ENCODE measurements at regions not wholly inside any gene's neighbourhood (a gene's known extent, or its start where the extent isn't known, plus 50 kb on each side); places are given as distances from the start of the nearest gene placed in this dataset.

DNA sequence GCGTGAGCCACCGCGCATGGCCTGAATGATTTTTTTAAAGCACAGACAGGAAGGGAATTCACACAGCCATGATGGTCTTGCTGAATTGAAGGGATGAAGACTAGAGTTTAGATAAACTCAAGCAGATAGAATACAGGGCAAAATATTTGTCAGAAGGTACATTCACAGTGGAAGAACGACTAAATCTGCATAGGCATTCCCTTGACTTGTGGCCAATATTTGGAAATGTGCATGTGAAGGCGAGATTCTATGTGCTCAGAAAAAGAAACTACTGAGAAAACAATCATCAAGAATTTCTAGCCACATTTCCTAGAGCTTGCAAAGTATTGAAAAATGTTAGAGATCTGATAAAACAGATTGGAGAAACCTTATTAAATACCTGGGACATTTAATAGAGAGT is 1166.2 kb downstream of the DNAJB9 start:
- DNase-seq, result no peak

DNA sequence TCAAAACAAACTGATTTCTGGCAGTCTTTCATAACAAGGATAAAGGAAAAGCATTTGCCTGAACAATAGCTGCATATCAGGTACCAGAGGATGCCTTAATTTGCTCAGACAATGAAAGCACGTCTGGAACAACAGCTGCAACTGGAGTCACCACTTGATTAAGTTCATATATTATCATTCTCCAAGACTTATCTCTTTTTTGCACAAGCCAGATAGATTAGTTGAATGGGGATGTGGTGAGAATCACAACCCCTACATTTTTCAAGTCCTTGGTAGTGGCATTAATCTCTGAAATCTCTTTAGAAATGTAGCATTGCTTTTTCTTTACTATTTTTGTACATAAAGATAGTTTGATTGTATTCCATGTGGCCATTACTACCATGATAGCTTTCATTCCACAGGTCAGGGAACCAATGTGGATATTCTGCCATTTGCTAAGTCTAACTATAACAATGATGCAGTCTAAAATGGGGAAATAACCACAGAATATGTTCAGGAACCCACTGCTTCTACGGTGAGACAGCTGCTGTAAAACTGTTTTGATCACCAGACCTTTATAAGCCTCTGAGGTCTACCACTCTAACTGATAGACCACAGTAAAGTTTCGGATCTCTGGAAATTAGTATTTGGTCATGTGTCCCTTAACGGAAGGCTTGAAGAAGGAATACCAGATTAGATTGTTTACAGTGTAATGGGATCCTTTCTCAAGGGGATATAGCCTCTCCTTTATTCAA is 1176.2 kb downstream of the DNAJB9 start:
- no peak for DNase-seq

DNA sequence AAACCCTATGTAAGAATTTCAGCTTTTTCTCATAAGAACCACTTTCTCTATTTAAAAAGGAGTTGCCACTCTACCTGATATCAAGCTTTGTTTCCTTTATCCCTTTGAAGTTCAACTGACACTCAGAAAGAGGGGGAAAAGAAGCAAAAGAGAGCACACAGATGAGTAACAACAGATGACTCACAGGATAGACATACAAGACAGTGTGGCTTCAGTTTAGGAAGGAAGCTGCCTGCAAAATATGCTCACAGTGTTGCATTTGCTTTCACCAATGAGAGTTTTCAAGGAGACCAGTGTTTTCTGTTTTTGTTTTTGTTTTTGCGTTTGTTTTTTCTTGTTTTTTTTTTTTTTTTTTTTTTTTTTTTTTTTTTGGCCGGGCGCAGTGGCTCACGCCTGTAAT is 1181.6 kb downstream of the DNAJB9 start:
- DNase-seq, result no peak

DNA sequence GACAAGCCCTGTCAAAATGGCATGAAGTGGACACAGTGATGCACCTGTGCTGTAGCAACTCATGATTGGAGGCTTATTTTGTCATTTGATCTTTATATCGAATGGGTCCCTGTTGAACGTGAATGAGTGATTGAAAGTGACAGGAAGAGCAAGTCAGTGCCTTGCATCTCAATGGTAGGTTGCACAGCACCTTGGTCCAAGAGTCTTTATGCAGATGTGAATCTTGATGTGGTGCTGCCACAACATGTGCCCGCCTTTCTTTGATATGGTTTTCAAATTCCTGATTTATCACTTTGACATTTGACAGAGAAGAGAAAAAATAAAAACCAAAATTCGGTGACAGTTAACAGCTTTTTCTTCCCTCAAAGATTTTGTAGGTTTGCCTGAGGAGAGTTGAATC is 1182.4 kb downstream of the DNAJB9 start:
- no peak for DNase-seq

DNA sequence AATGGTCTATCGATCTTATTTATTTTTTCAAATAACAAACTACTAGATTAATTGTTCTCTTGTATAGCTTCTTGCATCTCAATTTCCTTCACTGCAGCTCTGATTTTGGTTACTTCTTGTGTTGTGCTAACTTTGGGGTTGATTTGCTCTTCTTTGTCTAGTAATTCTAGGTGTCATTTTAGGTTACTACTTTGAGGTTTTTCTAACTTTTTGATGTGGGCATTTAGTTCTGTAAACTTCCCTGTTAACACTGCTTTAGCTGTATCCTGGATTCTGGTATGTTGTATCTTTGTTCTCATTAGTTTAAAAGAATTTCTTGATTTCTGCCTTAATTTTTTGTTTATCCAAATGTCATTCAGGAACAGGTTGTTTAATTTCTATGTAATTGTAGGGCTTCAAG is 1188.0 kb downstream of the DNAJB9 start:
- DNase-seq, result no peak

DNA sequence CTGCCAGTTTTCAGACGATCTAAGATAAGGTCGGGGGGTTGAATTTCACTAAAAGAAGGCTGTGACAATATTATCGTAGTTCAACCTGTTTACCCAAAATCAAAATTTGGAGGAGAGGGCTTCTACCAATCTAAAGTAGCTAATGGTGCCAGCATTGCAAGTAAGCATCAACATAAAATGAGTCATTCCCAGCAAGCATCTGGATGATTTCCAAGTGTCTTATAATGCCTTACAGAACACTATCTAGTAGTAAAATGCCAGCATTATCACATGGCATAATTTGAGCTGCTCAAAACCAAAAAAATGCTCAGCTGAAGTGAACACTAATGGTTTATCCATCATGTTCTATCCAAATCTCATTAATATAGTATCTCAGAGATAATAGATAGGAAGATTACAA is 1193.9 kb downstream of the DNAJB9 start:
- no peak for DNase-seq

DNA sequence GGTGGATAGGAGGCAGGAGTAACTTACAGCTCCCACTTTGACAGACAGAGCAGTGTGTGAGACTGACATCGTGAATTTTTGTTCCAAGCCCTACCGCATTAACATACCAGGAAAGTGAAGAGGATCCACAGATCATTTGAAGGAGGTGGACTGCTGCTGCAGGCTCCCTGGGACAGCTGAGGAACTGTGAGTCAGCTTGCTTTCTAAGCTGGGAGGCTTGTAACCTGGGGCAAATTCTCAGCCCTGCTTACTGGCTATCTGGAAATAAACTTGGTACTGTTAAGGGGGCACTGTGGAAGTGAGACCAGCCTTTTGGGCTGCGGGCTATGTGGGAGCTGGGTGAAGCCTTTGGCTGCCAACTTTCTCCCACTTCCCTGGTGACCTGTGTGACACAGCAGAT is 1202.5 kb downstream of the DNAJB9 start:
- DNase-seq, result no peak

DNA sequence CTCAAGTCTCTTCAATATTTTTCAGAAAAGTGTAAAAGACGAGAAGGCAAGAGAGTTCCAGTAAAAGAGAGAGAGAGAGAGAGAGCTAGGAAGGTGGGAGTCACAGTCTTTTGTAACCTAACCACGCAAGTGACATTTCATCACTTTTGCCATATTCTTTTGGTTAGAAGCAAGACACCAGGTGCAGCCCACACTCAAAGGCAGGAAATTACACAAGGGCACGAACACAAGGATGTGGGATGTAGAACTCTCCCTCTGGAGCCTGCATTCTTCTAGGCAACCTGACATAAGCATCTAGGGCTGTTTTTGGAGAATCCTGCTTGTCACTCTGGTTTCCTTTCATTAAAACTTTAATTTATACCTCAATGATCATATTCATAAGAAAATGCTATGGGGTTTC is 1213.1 kb downstream of the DNAJB9 start:
- DNase-seq, result no peak

DNA sequence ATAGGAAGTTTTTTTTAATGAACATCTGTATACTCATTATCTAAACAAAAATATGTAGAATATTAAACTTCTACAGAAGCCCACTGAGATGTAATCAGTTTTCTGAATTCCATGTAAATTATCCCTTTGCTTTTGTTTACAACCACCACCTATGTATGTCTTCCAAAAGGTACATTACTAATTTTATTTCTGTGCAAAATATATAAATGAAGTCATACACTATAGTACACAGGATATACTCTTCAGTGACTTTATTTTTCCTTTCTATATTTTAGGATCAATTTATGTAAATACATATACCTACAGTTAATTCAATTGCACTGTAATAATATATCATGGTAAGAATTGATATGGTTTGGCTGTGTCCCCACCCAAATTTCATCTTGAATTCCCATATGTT is 1236.9 kb downstream of the DNAJB9 start:
- DNase-seq, result no peak

DNA sequence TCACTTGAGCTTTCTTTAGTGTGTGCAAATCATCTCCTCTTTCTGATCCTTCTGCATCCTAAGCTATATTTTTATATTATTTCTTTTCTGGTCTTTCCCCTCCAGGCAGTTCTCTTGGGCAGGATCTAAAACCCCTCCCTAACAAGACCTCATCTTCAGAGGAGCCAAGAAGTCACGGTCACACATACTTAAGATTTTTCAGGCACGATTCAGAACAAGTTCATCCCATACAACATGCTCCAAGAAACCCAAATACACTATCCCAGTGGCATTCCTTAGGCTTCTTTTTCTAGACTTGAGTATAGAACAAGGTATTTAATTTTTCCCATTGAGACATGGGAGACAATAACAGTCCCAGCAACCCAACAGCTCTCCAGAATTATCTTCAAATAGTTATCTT is 1251.5 kb downstream of the DNAJB9 start:
- no peak for DNase-seq

DNA sequence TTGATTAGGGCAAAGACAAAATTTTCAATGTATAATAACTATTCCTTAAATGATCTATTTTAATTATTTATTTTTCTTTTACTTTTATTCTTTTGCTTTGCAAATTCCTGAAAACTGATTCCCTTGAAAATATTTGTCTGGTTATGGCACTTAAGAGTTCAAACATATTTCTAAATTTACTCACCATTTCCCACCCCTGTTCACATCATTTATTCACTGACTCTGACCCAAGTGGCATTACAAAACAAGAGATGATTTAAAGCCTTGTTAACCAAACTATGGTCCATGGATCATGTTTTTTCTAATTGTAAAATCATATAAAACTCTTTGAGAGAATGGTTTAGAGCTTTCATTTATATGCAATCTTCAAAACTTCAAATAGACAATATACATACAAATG is 1256.1 kb upstream of the LRRN3 start:
- no peak for DNase-seq

DNA sequence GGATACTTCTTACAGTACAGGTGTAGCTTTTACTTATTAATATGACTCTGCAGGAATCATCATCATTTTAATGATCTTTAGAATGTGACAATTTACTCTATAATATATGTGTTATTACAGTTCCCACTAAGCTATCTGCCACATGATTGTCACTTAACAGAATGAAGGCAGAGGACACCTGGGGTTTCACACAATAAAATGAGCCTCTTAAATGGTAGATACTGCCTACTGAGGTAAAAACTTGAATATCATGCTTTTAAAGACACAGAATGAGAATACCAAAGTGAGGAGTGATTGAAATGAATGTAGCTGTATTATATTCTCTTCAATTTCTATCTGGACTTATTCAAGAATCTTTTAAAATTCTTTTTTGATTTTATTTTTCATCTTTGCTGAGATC is 1255.3 kb upstream of the LRRN3 start:
- DNase-seq, result no peak

DNA sequence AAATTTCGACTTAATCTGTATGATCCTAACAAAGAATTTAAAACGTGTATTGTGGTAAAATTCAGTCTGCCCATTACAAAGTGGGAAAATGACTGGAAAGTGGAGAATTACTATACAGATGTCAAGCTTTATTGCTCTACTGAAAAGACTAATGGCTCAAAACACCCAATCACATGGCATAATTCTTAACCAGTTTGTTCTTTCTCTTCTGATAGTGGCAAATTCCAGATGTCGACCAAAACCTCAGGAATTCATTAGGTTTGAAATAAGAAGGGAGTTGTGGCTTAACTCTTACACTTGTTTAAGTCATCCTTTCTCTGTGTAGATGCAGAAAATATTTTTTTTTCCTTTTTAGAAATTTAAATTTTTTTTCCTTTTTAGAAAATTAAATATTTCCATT is 1254.9 kb upstream of the LRRN3 start:
- DNase-seq, result no peak

DNA sequence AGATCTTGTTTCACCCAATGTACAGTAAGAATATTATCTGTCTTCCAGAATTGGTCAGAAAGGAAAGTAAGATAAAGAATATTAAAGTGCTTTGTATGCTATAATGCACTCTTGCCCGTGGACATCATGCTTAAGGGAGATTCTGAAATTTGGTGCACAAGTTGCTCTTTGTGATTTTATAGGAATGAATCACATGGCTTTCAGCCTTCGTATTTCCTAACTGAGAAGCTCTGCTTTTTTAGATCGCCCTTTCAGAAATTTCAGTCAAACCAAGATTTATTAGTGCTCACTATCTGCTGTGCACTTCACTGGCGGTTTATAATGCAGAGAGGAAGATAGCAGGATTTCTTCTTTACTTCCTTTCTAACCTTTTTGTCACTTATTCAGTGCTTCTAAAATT is 1248.5 kb upstream of the LRRN3 start:
- no peak for DNase-seq

DNA sequence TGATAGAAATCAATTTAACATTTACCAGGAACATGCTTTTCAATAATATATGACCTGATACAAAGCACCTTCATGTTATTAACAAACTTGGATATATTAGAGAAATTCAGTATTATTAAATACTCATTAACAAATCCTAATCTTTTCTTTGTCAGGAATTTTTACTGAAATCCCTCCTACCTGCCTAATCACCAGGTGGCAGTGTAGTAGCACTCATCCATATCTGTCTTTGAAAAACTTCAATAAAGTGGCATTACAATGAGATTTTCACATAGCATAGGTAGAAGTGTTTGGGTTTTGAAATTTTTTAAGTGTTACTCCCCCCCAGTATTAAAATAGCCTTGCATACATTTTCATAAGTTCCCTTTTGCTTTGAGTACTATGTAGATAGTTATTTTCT is 1246.6 kb upstream of the LRRN3 start:
- DNase-seq, result peak in 2 of 56 donors; percentile 1

DNA sequence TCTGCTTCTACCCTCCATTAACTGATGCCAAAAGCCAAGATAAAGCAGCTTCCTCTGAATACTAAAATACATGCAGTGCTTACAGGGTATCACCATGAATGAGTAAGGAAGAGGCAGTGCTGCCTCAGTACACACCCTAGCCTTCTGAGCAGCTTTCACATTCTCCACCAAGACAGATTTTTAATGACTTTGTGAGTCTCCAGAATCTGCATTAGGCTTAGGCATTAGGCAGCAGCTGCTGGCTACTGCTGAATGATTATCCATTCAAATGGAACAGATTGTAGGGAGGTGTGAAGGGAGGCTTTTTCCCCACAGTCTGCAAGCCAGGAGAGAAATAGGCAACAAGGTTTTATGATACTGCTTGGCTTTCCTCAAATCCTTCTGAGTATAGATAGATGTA is 1226.7 kb upstream of the LRRN3 start:
- no peak for DNase-seq

DNA sequence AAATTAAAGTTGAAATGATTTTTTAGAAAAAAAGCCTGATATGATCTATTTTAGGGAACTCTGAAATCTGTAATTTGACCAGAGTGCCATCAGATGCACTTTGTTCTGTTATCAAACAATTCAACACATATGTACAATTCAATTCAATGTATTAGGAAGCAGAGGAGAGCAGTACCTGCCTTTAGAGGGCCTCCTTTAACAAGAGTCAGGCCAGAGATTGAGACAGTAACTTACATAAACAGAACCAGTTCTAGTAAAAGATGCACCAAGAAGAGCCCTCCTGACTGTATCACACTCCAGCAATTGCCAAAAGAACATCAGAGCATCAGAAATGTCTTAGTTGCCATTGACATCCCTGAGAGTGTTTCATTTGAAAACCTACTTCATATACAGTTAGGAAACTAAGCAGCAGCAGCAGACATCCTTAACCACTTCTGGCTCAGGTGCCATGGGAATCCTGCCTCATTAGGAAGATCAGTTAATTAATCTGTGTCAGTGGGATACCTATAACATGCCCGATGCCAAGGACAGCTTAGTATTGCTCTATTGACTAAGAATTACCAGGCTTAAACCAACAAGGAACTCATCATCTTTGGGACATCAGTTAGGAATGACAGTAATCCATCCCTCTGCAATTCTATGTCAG is 1222.6 kb upstream of the LRRN3 start:
- no peak for DNase-seq

DNA sequence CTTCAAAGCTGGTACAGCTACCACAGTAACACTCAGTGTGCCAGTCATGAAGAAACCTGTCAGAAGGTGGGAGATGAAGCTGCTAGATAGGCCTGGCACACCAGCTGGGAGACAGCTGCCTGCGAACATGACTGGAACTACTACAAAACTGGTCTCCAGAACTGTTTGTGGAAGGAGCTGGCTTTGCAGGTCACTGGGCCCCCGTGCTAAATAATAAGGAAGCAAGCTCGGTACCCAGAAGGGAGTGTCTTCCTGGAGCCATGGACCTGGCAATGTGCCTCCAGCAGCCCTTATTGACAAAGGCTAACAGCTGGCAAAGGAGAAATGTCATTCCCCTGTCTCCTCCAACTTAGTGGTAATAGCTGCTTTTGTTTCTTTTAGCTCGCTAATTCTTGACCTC is 1217.6 kb upstream of the LRRN3 start:
- DNase-seq, result no peak

DNA sequence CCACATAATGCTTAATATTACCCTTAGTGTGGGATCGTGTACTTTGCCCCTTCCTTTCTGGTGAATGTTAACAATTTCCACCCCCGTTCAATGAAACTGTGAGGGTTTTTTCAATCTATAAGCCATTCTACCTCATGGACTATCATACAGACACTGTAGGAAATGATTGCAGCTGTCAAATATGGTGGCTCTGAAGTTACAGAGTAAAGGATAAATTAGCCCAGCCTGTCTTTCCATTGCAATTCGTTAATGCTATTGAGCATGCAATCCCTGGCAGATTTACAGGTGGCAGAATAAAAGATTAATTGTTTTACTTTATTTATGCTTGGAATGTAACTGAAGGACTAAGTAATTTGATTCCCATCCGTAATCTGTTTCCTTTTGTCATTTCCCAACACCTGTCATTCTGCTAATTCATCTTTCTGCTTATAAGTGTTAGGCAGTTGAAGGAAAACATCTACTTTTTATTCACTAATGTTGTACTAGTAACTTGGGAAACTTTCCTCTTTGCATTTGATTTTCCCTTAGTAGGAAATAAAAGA is 1211.6 kb upstream of the LRRN3 start:
- DNase-seq, result no peak

DNA sequence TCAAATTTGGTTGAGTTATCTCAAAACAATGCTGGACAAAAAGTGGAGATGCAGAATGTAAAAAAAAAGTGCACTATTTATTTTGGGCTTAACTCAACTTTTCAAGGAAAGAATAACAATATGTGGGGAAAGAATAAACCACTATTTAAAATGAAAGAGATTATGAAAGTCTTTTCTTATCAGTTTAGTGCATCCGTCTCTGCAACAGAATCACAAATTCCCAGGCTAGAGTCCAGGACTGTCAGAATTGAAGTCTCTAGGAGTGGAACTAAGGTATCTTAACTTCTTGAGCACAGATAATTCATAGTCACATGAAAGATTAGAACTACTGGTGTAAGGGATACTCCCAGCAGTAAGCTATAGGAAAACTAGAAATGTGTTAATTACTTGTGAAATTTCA is 1200.3 kb upstream of the LRRN3 start:
- DNase-seq, result no peak

DNA sequence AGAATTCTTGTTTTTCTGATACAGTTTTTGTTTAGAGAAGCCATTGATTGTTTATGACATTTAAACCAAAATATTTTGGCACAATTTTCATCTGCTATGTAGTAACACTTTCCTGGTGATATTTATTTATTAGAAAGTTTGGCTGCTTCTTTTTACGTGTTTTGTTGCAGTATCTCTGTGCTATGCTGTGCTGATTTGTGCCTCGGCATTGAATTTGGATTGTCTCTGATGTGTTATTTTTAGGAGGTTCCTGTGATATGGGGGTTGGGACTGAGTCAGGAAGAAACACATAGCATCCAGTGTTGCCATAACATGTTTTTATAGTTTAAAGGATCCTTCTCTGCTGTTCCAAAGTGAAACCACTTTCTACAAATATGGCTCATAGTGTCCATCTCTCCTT is 1197.7 kb upstream of the LRRN3 start:
- DNase-seq, result no peak

DNA sequence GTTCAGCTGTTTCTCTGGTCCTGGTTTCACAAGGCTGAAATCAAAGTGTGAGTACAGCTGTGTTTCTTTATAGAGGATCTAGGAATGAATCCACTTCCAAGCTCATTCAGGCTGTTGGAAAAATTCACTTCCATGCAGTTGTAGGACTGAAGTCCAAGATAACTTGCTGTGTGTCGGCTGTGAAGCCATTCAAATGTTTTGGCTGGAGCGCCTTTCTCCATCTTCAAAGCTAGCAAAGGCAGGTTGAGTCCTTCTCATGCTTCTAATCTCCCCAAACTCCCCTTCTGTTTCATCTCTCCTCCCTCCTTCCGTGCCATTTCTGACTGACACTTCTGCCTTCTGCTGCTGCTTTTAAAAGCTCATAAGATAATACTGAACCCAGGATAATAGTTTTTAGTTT is 1195.4 kb upstream of the LRRN3 start:
- DNase-seq, result no peak

DNA sequence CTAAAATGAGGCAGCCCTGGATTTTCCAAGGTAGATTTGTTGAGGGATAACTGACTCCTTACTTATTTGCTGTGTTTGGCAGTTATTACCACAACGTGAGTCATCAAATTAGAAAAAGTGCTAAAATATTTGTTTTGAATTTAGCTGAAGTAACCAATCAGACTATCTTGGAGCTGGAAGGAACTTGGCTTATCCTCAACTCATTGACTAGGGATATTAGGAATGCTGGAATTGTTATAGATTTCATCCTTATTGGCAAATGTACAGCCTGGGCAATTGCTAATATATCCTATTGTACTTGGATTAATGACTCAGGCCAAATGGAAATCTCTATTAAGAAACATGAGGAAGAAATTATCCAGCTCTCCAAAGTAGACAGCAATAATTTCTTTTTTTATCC is 1189.0 kb upstream of the LRRN3 start:
- DNase-seq, result no peak

Data from nucleus accumbens (tissue), 56 donors.